Smooth muscle cell (in vitro differentiated cells): ENCODE measurements at regions not wholly inside any gene's neighbourhood (a gene's known extent, or its start where the extent isn't known, plus 50 kb on each side); places are given as distances from the start of the nearest gene placed in this dataset.
A peak's percentile ranks its signal among the peaks of the same experiment; 100 is the strongest.

Experiments used
- DNase-seq: peaks from one replicate; lab custom pipeline; 2025; ENCODE audit not compliant: unreplicated experiment; lab: John Stamatoyannopoulos, UW
- H2AFZ ChIP-seq: fragments of 200-600 bp; sonication (generic); 2 replicates; pipeline ENCODE4 v1.6.0; 2016; ENCODE audit warnings: antibody characterized with exemption, low read depth, mild to moderate bottlenecking
- H3F3A ChIP-seq: fragments of 200-600 bp; sonication (generic); 2 replicates; pipeline ENCODE4 v1.6.0; 2017; ENCODE audit warnings: antibody characterized with exemption, low read depth
- H3K27ac ChIP-seq: fragments of 200-600 bp; sonication (generic); 2 replicates; pipeline ENCODE4 v1.5.1; 2016; ENCODE audit warnings: low read depth, mild to moderate bottlenecking
- H3K27me3 ChIP-seq: fragments of 200-600 bp; sonication (generic); 2 replicates; pipeline ENCODE4 v1.6.1; 2016; ENCODE audit warnings: low read depth, mild to moderate bottlenecking
- H3K36me3 ChIP-seq: fragments of 200-600 bp; sonication (generic); 2 replicates; pipeline ENCODE4 v1.5.1; 2016; ENCODE audit warnings: low read depth
- H3K4me1 ChIP-seq: fragments of 200-600 bp; sonication (generic); 2 replicates; pipeline ENCODE4 v1.5.1; 2016; ENCODE audit warnings: low read depth
- H3K4me2 ChIP-seq: fragments of 200-600 bp; sonication (generic); 2 replicates; pipeline ENCODE4 v1.6.0; 2016; ENCODE audit warnings: mild to moderate bottlenecking
- H3K4me3 ChIP-seq: fragments of 200-600 bp; sonication (generic); 2 replicates; pipeline ENCODE4 v1.5.1; 2016; ENCODE audit warnings: mild to moderate bottlenecking
- H3K79me2 ChIP-seq: fragments of 200-600 bp; sonication (generic); 2 replicates; pipeline ENCODE4 v1.6.0; 2016; ENCODE audit warnings: low read depth, mild to moderate bottlenecking
- H3K9ac ChIP-seq: fragments of 200-600 bp; sonication (generic); 2 replicates; pipeline ENCODE4 v1.6.0; 2016; ENCODE audit warnings: low read depth
- H3K9me3 ChIP-seq: fragments of 200-600 bp; sonication (generic); replicated peaks from 2 replicates; pipeline ENCODE4 v1.5.1; 2016; ENCODE audit warnings: low read depth
- H4K20me1 ChIP-seq: fragments of 200-600 bp; sonication (generic); 2 replicates; pipeline ENCODE4 v1.6.0; 2016; ENCODE audit warnings: low read depth
- WGBS: methylation state at CpG from one replicate; pipeline ENCODE4 v1.1.7; 2016; ENCODE audit warnings: low lambda C conversion rate; 5-methylcytosine and 5-hydroxymethylcytosine counted together
- TF ChIP-seq, protein P1 (sequence below): fragments of 200-600 bp; sonication (generic); IDR thresholded peaks from 2 replicates; pipeline ENCODE4 v1.5.1; 2017; ENCODE audit warnings: borderline replicate concordance, mild to moderate bottlenecking, antibody characterized with exemption; ENCODE audit not compliant: insufficient read depth, poor library complexity, severe bottlenecking

DNA sequence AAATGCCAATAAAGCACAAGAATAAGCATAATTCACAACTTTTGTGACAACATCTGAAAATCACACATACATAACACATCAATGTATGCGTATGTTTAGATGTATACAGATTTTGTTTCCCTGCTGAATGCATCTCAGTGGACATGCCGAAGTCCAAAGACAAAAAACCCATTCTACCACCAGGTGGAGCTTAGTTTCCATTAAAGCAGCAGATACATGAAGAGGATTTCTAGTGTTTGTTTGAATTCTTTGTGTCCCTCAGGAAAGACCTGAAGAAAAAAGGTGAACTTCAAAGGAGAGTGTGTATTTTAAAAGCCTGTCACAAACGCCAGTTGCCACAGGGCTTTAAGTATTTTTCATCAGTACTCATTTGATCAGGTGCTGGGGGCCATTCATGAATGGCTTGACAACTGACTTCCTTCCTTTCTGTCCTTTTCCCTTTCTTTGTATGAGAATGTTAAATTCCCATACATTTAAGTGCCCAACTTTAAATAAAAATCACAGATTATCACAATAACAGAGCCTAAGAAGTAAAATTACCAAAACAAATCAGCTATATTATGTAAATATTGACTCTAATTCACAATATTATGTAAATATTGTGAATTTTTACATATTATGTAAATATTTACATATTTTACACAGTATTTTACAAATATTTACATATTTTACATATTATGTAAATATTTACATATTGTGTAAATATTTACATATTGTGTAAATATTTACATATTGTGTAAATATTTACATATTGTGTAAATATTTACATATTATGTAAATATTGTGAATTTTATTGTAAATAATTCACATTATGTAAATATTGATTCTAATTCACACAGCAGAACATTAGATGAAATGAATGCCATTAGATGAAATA lies 343.0 kb downstream of the CRPPA start:
- no peak overlapping the region for H3K27ac ChIP-seq

DNA sequence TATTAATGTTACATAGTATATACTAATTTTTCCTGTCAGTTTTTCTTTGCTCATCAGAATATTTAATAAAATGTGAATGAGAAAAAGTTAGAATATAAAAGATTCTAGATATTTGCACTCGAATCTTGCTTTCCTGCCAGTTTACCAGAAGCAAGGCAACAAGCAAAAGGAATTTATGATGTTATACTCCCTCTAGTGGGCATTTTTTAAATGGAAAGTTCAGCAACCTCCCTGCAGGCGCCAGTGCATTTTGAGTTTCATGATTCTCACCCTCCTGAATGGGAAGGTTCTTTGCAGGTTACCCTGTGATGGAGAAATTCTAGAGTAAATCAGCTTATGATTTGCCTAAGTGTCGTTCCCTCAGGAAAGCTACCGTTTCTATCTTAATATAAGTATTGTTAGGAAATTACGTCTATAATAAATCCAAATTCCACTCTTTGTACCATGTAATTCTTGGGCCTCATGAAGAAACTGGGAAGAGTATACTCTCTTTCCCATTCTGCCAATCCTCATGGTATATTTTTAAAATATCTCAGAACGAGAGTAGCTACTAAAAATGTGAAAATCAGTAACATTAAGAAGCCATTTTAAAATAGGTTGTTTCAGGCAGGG lies 350.0 kb downstream of the CRPPA start:
- TF ChIP-seq, protein P1, sequence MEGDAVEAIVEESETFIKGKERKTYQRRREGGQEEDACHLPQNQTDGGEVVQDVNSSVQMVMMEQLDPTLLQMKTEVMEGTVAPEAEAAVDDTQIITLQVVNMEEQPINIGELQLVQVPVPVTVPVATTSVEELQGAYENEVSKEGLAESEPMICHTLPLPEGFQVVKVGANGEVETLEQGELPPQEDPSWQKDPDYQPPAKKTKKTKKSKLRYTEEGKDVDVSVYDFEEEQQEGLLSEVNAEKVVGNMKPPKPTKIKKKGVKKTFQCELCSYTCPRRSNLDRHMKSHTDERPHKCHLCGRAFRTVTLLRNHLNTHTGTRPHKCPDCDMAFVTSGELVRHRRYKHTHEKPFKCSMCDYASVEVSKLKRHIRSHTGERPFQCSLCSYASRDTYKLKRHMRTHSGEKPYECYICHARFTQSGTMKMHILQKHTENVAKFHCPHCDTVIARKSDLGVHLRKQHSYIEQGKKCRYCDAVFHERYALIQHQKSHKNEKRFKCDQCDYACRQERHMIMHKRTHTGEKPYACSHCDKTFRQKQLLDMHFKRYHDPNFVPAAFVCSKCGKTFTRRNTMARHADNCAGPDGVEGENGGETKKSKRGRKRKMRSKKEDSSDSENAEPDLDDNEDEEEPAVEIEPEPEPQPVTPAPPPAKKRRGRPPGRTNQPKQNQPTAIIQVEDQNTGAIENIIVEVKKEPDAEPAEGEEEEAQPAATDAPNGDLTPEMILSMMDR, result peak; percentile 84
- H3K9me3 ChIP-seq, result no peaks in the 10 kb centered on the region

More for the DNA sequence above, 343.0 kb downstream of the CRPPA start:
- H3K79me2 ChIP-seq, result no peaks in the 10 kb centered on the region
- peak overlapping the region; percentile 4 for H2AFZ ChIP-seq
- H3K9me3 ChIP-seq, result no peaks in the 10 kb centered on the region
- TF ChIP-seq, protein P1, result peak; percentile 64
- no peaks in the 10 kb centered on the region for H3K36me3 ChIP-seq
- DNase-seq, result no peak
- no peak overlapping the region for H3K9ac ChIP-seq
- no peaks in the 10 kb centered on the region for H3F3A ChIP-seq
- no peaks in the 10 kb centered on the region for H3K4me1 ChIP-seq
- H4K20me1 ChIP-seq, result no peaks in the 10 kb centered on the region
- H3K27me3 ChIP-seq, result no peaks in the 10 kb centered on the region
- no peak overlapping the region for H3K4me3 ChIP-seq
- no peak overlapping the region for H3K4me2 ChIP-seq
- WGBS, result 40% methylated on average over 3 of the region's 3 CpGs

DNA sequence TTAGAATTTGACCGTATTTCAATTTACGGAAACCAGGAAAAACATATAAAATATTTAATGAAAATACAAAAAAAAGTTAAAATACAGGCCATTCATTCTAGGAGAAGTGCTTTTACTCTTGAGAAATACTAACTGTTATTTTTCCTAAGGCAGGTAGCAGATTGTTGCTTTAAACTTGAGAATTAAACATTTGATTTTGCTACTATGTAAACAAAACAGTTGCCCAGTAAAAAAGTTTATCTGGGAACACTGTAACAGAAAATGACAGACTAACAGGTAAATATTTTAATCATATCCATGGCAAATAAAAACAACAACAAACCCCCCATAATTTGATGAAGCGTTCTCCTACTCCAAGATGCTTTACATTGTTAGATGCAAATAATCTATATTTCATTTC lies 350.5 kb downstream of the CRPPA start:
- DNase-seq, result no peak
- Histone ChIP-seq H3K4me3 (no peak overlapping the region), H3F3A (no peaks in the 10 kb centered on the region), H3K27ac (no peak overlapping the region), H3K27me3 (no peaks in the 10 kb centered on the region), H3K9me3 (no peaks in the 10 kb centered on the region), H3K4me2 (no peak overlapping the region), H3K4me1 (no peaks in the 10 kb centered on the region), H3K36me3 (no peaks in the 10 kb centered on the region), H3K79me2 (no peaks in the 10 kb centered on the region), H3K9ac (no peak overlapping the region), H2AFZ (no peak overlapping the region), H4K20me1 (no peaks in the 10 kb centered on the region)
- WGBS, result 88% methylated on average over 3 of the region's 3 CpGs
- TF ChIP-seq, protein P1, result no peak

More for the DNA sequence above, 350.0 kb downstream of the CRPPA start:
- H3K4me3 ChIP-seq, result no peak overlapping the region
- DNase-seq, result no peak
- no peak overlapping the region for H2AFZ ChIP-seq
- no peaks in the 10 kb centered on the region for H3F3A ChIP-seq
- no peak overlapping the region for H3K9ac ChIP-seq
- H3K27ac ChIP-seq, result no peak overlapping the region
- no peak overlapping the region for H3K4me2 ChIP-seq
- H4K20me1 ChIP-seq, result no peaks in the 10 kb centered on the region
- H3K36me3 ChIP-seq, result no peaks in the 10 kb centered on the region
- H3K27me3 ChIP-seq, result no peaks in the 10 kb centered on the region
- H3K79me2 ChIP-seq, result no peaks in the 10 kb centered on the region
- 22% methylated on average over 6 of the region's 6 CpGs for WGBS
- no peaks in the 10 kb centered on the region for H3K4me1 ChIP-seq
